ENCODE measurements at regions not wholly inside any gene's neighbourhood (a gene's known extent, or its start where the extent isn't known, plus 50 kb on each side); places are given as distances from the start of the nearest gene placed in this dataset.

GRCh38 chr7:68266004-68266579, 1269.5 kb downstream of the TYW1 start:
- TF ChIP-seq, protein P1, sequence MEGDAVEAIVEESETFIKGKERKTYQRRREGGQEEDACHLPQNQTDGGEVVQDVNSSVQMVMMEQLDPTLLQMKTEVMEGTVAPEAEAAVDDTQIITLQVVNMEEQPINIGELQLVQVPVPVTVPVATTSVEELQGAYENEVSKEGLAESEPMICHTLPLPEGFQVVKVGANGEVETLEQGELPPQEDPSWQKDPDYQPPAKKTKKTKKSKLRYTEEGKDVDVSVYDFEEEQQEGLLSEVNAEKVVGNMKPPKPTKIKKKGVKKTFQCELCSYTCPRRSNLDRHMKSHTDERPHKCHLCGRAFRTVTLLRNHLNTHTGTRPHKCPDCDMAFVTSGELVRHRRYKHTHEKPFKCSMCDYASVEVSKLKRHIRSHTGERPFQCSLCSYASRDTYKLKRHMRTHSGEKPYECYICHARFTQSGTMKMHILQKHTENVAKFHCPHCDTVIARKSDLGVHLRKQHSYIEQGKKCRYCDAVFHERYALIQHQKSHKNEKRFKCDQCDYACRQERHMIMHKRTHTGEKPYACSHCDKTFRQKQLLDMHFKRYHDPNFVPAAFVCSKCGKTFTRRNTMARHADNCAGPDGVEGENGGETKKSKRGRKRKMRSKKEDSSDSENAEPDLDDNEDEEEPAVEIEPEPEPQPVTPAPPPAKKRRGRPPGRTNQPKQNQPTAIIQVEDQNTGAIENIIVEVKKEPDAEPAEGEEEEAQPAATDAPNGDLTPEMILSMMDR (conservative IDR thresholded peaks at IDR 0.05; ENCODE audit: low read depth, low read length) = no peak
- no peak for TF ChIP-seq EZH2 (IDR thresholded peaks at IDR 0.05; ENCODE audit: low read length, unreplicated experiment)
- TF ChIP-seq EZH2phosphoT487 (IDR thresholded peaks at IDR 0.05; ENCODE audit: borderline replicate concordance, low read length) = no peak
